ENCODE measurements at regions not wholly inside any gene's neighbourhood (a gene's known extent, or its start where the extent isn't known, plus 50 kb on each side); places are given as distances from the start of the nearest gene placed in this dataset.

DNA sequence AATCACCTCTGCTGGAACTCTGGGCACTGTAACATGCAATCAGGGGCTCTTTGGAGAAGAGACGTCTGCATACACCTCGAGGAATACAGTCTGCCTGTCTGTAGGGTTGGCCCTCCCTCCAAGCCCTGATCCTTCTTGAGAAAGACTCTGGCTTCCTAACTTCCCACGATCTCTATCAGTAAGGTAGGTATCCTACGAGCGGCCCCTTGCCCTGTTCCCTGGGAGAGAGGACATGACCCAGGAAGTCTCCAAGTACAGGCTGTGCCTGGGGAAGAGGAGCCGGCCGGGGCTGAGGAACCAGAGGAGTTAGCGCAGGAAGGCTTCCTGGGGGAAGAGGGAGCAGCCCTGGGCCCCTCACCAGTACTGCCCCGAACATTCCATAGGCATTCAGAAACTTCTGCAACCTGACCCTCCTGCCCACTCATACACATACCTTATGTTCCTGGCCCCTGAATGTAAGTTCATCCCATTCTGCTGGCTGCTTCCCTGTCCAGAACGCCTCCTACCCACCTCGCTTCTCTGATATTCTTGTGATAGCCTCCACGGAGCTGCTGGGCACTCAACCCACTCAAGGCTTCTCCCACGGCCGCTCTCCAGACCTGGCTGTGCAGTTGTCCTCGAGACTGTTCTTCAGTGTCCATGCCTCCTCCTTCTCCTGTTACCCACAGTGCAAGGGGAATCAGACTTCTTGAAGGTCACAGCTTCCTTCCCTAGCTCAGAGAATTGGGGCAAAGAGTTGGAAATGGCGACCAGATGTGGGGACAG is 116.1 kb downstream of the CYP26B1 start:
- no peak for TF ChIP-seq FOXP2 (optimal IDR thresholded peaks at IDR 0.05; ENCODE audit: borderline replicate concordance, extremely low read depth, extremely low read length, insufficient read depth)
- TF ChIP-seq, protein P1, sequence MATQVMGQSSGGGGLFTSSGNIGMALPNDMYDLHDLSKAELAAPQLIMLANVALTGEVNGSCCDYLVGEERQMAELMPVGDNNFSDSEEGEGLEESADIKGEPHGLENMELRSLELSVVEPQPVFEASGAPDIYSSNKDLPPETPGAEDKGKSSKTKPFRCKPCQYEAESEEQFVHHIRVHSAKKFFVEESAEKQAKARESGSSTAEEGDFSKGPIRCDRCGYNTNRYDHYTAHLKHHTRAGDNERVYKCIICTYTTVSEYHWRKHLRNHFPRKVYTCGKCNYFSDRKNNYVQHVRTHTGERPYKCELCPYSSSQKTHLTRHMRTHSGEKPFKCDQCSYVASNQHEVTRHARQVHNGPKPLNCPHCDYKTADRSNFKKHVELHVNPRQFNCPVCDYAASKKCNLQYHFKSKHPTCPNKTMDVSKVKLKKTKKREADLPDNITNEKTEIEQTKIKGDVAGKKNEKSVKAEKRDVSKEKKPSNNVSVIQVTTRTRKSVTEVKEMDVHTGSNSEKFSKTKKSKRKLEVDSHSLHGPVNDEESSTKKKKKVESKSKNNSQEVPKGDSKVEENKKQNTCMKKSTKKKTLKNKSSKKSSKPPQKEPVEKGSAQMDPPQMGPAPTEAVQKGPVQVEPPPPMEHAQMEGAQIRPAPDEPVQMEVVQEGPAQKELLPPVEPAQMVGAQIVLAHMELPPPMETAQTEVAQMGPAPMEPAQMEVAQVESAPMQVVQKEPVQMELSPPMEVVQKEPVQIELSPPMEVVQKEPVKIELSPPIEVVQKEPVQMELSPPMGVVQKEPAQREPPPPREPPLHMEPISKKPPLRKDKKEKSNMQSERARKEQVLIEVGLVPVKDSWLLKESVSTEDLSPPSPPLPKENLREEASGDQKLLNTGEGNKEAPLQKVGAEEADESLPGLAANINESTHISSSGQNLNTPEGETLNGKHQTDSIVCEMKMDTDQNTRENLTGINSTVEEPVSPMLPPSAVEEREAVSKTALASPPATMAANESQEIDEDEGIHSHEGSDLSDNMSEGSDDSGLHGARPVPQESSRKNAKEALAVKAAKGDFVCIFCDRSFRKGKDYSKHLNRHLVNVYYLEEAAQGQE (IDR thresholded peaks at IDR 0.05; ENCODE audit: insufficient read depth in 1 of 2, low read depth in 2 of 2, low read length in 2 of 2): no peak
- no peak for TF ChIP-seq SIN3A (IDR thresholded peaks at IDR 0.05; ENCODE audit: borderline replicate concordance, insufficient read depth, low read length)
- TF ChIP-seq TAF1 (IDR thresholded peaks at IDR 0.05; ENCODE audit: borderline replicate concordance, insufficient read depth, low read length): no peak
- TF ChIP-seq POLR2AphosphoS5 (IDR thresholded peaks at IDR 0.05; ENCODE audit: low read depth, low read length): no peak

DNA sequence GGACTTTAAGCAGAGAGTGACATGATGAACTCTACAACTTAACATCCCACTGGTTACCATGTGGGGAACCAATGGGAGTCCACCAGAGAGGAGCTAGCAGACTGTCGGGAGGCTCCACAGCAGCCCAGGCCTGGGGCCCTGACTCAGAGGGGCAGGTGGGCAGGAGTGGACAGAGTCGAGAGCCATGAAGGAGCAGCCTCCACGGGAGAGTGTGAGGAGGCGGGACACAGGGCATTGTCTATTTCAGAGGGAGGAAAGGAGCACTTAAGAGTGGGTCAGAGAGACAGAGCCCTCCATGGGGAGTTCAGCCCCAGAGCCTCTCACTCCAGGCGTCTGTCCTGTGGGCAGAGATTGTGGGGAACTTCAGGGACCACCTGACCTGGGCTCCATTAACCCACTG is 118.7 kb downstream of the CYP26B1 start:
- TF ChIP-seq, protein P1 (IDR thresholded peaks at IDR 0.05; ENCODE audit: insufficient read depth in 1 of 2, low read depth in 2 of 2, low read length in 2 of 2): no peak
- no peak for TF ChIP-seq SIN3A (IDR thresholded peaks at IDR 0.05; ENCODE audit: borderline replicate concordance, insufficient read depth, low read length)
- no peak for TF ChIP-seq TAF1 (IDR thresholded peaks at IDR 0.05; ENCODE audit: borderline replicate concordance, insufficient read depth, low read length)
- no peak for TF ChIP-seq FOXP2 (optimal IDR thresholded peaks at IDR 0.05; ENCODE audit: borderline replicate concordance, extremely low read depth, extremely low read length, insufficient read depth)
- no peak for TF ChIP-seq POLR2AphosphoS5 (IDR thresholded peaks at IDR 0.05; ENCODE audit: low read depth, low read length)

GRCh38 chr2:72028351-72028995 is 119.2 kb downstream of the CYP26B1 start:
- no peak for TF ChIP-seq SIN3A (IDR thresholded peaks at IDR 0.05; ENCODE audit: borderline replicate concordance, insufficient read depth, low read length)
- no peak for TF ChIP-seq FOXP2 (optimal IDR thresholded peaks at IDR 0.05; ENCODE audit: borderline replicate concordance, extremely low read depth, extremely low read length, insufficient read depth)
- TF ChIP-seq TAF1 (IDR thresholded peaks at IDR 0.05; ENCODE audit: borderline replicate concordance, insufficient read depth, low read length): no peak
- TF ChIP-seq, protein P1 (IDR thresholded peaks at IDR 0.05; ENCODE audit: insufficient read depth in 1 of 2, low read depth in 2 of 2, low read length in 2 of 2): no peak
- TF ChIP-seq POLR2AphosphoS5 (IDR thresholded peaks at IDR 0.05; ENCODE audit: low read depth, low read length): no peak

DNA sequence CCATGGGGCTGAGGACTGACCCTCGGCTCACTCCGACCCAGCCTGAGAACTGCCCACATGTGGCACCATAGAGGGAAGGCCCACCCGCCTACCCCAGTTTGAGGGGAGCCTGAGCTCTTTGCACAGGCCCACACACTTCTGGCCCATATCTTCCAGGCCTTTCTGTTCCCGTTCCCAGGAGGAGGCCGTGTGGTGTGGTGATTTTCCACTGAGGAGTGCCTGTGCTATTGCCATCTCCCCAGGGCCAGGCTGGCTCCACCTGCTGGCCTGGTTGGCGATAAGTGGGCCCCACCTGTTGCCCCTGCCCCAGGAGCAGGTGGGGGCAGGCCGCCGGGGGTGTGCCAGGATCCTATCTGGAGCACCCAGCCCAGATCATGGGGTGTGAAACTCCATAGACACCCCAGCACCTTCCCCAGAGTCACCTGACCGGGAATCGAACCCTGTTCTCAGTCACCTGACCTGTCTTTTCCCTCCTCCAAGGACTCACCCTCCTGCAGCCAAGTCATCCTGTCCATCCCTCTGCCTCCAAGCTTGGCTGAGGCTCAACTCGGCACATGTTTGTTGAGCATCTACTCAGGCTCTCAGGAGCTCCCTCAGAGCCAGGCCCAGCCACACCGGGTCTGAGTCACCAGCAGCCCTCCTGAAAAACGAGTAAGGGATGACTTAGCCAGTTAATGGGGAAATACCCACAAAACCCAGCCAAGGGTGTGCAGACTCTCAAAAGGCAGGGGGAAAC is 120.1 kb downstream of the CYP26B1 start:
- TF ChIP-seq TAF1 (IDR thresholded peaks at IDR 0.05; ENCODE audit: borderline replicate concordance, insufficient read depth, low read length) (no peak), SIN3A (IDR thresholded peaks at IDR 0.05; ENCODE audit: borderline replicate concordance, insufficient read depth, low read length) (no peak), POLR2AphosphoS5 (IDR thresholded peaks at IDR 0.05; ENCODE audit: low read depth, low read length) (no peak), FOXP2 (optimal IDR thresholded peaks at IDR 0.05; ENCODE audit: borderline replicate concordance, extremely low read depth, extremely low read length, insufficient read depth) (no peak)
- TF ChIP-seq, protein P1 (IDR thresholded peaks at IDR 0.05; ENCODE audit: insufficient read depth in 1 of 2, low read depth in 2 of 2, low read length in 2 of 2): no peak
